ENCODE measurements at regions not wholly inside any gene's neighbourhood (a gene's known extent, or its start where the extent isn't known, plus 50 kb on each side); places are given as distances from the start of the nearest gene placed in this dataset.

- DNase-seq, result no peak
Observed at GRCh38 chr3:95002438-95003046, 939.7 kb downstream of the NSUN3 start.

- no peak for DNase-seq
Observed at GRCh38 chr3:95028688-95029087, 965.8 kb downstream of the NSUN3 start.

DNA sequence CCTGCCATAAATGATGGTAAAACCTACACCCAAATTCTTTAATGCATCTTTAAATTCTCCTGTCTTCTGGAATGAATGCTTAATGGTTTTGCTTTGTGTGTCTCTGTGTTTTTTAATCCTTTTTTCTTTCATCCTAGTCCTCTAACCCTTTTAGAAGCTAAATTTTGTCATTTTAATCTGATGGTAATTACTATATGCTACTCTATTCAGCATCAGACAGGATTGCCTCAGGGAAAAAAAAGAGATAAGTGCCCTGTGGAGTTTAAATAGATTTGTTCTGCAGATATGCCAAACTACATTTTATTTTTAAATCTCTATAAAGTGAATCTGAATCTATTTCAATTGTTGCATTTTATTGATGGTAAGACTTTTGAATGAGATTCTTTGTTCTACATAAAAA, 966.8 kb downstream of the NSUN3 start:
- no peak for DNase-seq

GRCh38 chr3:95036526-95037021, 973.7 kb downstream of the NSUN3 start:
- DNase-seq, result no peak

DNA sequence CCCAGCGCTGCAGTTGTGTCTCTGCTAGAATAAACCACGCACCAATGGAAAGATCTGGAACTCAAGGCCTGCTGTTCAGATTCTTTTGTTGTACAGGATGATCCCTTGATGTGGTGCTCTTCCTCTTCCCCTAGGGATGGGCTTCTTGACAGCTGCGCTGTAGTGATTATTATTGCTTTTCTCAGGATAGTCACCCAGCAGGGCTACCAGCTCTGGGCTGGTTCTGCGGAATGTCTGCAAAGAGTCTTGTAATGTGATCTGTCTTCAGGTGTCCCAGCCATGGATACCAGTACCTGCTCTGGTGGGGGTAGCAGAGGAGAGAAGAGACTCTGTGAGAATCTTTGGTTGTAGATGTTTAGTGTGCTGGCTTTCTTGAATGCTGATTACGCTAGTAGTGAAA, 974.2 kb downstream of the NSUN3 start:
- DNase-seq, result no peak

DNA sequence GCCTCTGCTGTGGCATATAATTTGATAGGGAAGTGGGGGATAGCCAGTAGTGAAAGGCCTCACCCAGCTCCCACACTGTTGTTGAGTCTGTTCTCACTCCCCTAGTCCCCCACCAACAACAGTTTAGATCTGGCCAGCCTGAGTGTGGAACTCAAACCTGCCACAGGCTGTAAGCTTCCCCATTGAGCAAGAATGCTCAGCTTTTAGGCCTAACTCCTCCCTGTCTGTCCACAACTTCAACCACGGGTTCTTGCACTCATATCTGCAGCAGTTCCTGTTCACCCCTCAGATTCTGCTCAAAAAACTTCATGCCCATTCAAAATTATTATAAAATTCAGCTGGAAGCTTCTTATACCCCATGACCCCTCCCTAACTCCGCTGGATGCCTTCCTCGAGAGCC, 975.1 kb downstream of the NSUN3 start:
- DNase-seq, result no peak

- no peak for DNase-seq
Observed at GRCh38 chr3:95044101-95044500, 981.2 kb downstream of the NSUN3 start.

DNA sequence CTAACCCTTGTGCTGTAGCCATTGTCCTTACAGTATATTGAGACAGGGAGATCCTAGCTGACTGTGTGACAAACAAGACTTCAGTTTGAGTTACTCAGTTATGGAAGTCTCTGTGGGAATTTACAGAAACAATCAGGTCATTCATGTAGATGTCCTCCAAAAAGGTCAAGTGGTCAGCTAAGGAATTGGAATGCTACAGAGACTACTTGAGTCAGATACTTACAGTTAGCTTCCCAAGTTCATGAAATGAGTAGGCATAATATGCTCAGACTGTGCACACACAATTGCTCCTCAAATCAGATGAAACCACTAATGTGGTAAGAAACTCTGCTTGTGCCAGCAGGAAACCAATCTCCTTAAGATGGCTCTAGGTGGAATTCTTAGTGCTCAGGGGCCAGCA, 985.7 kb downstream of the NSUN3 start:
- DNase-seq, result no peak

- no peak for DNase-seq
Observed at GRCh38 chr3:95049841-95050240, 987.0 kb downstream of the NSUN3 start.

DNA sequence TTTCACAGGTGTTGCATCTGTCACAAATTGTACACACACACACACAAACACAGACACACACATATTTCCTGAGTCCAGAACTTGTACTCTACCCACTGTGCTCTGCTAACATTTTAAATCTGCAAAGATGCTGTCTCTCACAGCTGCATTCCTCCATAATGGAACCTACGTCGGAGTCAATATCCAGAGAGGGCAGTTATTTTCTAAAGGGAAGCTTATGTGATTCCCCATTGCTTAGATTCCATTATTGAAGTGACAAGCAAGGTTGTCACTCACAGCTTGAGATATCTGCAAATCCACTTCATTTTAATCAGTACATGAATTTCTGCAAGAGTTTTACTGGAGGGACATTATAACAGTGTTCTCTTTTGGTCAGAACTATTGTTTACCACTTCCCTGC, 992.4 kb downstream of the NSUN3 start:
- DNase-seq, result no peak

GRCh38 chr3:95082191-95082590, 1019.3 kb downstream of the NSUN3 start:
- DNase-seq, result no peak

DNA sequence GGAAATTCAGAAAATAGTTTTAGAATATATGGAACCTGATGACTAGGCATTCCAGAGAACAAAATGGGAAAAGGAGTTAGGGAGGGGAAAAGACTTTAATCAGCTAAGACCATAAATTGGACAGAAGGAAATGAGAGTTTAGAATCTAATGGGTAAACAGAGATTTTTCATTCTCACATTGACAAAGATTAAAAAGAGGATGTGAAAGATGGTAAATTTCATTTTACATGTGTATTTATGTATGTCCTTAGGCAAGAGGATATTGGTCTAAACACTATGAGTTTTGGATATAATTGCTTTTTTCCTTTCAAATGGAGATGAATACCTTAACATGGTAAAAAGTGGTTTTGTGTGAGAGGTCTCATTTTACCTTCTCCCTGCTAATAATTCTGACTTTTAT, 1021.9 kb downstream of the NSUN3 start:
- no peak for DNase-seq

DNA sequence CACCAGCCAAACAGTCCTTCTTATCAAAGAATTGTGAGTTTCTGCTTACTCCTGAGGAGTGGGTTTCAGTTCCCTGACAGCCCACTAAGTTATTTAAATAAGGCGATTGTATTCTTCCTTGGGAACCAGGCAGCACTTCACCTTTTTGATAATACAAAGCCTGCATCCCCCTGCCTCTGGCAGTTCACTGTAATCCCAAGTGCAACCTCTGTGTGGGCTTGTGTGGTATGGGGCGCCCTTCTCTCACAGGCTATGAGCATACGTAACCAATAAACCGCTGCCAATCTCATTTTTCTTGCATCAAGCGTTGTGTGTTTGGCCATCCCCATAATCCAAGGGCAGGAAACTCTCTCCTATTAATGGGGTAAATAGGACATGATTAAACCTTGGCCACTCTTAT, 1025.6 kb downstream of the NSUN3 start:
- DNase-seq, result no peak

DNA sequence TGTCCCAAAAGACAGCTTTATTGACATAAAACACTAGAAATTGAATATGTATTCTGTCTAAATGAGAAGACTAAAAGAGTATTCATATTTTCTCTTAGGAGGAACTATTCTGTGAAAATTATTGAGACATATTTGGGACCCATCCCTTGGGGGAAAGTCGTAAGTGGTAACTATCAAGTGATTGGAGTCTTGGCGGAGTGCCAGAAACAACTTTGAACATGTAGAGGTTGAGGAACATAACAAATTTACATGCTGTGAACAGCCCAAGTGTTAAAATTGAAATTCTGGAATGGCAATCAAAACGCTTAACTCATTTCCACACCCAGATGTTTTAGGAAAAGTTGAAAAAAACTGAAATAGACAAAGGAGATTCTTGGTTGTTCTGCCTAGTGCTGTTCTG, 1034.6 kb downstream of the NSUN3 start:
- DNase-seq, result no peak

DNA sequence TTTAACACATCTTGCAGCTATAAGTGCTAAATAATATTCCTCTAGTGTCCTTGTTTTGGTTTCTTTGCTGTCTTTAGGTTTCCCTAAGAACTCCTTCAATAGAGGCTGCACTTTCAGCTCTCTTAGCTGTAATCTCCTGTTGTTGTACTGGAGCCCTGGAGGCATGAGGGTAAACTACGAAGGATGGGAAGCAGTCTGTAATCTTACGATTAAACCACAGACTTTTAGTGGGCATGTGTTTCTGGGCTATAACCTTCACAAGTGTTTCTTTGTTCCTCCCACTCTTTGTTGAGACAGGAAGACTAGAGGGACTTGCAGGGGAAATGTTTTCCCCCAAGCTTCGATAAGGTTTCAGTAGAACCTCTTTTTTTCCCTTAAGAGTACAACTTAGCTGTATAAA, 1058.1 kb downstream of the NSUN3 start:
- DNase-seq, result no peak

DNA sequence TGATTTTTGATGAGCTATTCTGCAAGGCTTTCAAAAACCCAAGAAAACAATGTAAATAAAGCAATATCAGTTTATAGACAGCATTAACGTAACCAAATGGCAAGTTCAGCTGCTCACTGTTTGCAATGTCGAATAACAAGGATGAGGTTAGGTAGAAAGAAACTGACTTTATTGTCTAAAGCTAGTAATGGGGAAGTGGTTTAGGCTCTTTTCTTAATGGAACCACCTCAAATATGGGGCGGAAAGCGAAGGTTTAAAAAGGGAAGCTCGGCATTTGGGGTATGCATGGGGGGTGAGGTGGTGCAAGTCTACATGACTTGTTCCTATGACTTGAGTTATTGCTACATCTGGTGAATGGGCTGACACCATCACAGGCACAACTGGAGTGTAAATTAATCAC, 1060.2 kb downstream of the NSUN3 start:
- no peak for DNase-seq

DNA sequence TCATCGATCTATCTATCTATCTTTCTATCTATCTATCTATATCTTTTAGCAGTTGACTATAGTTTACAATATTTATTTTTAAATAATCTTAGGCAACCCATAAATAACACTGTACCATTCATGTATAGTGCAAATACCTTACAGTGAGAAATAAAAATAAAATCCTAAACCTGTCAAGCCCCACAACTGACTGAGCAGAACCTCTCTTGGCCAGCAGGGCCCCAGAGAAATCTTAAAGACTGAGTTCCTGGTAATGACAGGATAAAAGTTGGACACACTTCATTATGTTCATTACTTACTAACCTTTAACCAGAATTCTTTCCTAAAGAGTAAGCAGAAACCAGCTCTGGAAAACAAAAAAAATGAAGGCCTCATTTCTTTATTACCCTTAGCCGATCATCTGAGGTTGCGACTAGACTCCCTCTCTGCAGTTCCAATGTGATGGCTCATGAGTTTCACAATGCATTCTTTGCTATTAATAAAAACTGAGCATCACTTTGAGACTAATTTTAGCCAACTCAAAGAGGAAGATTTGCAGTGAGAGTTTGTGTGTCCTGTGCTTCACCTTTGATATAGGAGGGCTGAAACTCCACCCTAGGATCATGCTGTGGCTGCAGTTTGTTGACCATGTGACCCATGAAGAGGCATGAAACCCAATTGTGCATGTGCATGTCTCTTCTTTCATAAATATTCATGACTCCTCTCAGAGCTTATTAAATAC, 1072.0 kb downstream of the NSUN3 start:
- DNase-seq, result peak; percentile 8

- no peak for DNase-seq
Observed at GRCh38 chr3:95148107-95148506, 1085.2 kb downstream of the NSUN3 start.

GRCh38 chr3:95151590-95151989, 1088.7 kb downstream of the NSUN3 start:
- DNase-seq, result no peak

DNA sequence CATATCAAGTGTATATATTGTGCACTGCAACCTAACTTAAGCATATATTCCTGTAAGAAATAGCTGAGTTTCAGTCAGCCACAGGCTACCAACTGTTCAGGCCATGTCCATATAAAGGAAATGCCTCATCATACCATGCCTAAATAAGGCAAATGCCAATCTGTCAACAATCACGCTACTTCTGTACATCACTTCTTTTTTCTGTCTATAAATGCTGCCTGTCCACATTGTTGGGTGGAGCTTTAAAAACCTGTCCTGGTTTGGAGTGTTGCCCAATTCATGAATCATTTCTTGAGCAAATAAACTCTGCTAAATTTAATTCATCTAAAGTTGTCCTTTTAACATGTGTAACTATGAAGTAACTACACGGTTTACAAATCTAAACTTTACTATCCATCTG, 1091.9 kb downstream of the NSUN3 start:
- DNase-seq, result no peak

GRCh38 chr3:95162794-95163193, 1099.9 kb downstream of the NSUN3 start:
- no peak for DNase-seq

DNA sequence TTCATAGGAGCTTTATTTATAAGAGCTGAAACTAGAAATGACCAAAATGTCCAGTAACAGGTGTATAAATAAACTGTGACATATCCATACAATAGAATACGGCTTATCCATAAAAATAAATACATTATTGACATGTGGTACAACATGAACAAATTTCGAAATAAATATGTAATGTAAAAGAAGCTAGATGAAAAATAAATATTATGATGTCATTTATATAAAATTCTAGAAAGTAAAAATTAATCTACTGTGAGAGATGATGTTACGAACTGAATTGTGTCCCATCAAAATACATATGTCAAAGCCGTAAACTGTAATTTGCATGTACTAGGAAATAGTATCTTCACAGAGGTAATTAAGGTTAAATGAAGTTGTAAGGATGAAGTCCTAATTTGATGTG, 1104.9 kb downstream of the NSUN3 start:
- no peak for DNase-seq

GRCh38 chr3:95168526-95168925, 1105.7 kb downstream of the NSUN3 start:
- DNase-seq, result no peak

DNA sequence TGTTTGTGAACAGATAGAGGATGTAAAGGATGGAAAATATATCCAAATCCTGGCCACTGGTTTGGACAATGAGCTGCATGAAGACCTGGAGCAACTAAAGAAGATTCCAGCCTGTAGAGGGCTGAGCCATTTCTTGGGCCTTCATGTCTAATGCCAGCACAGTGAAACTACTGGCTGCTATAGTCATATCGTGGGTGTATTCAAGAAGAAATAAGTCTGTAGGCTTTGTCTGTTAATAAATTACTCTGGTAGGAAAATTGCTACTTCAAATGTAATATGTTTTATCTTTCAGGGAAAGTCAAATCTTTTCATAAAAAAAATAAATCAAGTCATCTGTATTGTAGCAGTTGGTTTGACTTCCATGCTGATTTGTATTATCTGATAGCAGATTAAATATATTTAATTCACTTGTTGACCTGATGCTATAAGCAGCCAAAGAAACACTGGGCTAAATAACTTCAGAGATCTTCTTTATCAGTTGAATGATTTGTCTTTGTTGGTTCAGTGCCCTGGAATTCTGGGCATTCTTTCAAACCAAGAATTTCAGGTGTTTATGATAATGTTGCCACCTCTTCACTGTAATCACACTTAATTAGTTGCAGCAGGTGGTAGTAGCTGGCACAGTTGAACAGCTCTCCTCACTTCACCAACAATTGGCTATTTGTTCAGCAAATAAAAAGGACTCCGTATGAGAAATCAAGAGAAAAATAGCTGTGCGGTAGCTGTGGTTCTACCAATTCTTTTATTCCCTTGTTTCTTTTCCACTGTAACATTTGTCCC, 1109.5 kb downstream of the NSUN3 start:
- no peak for DNase-seq

Data from right kidney (tissue), 1 donor.